ENCODE measurements at regions not wholly inside any gene's neighbourhood (a gene's known extent, or its start where the extent isn't known, plus 50 kb on each side); places are given as distances from the start of the nearest gene placed in this dataset.

DNA sequence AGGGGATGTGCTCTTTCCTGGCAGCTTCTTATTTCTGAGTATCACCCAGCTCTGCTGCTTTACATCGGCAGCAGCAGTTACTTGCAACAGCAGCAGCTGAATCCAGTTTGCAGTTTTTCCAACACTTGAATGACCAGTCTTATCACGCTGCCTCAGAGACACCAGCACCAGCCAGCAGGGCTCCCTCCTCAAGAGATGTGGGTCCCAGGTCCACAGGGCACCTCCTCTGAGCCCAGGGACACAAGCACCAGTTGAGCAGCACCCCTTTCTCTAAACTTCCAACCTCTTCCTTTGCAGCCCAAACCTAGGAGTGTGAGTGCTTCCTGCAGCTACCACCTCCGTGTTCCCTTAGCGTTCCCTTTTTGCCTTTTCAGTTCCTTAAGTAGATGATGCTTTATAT is 50.4 kb upstream of the YPEL5 start:
- no peak overlapping the region for H3K4me3 ChIP-seq (ENCODE audit: low read depth, low read length)

More for the DNA sequence above, 50.4 kb upstream of the YPEL5 start:
- TF ChIP-seq, protein P1, sequence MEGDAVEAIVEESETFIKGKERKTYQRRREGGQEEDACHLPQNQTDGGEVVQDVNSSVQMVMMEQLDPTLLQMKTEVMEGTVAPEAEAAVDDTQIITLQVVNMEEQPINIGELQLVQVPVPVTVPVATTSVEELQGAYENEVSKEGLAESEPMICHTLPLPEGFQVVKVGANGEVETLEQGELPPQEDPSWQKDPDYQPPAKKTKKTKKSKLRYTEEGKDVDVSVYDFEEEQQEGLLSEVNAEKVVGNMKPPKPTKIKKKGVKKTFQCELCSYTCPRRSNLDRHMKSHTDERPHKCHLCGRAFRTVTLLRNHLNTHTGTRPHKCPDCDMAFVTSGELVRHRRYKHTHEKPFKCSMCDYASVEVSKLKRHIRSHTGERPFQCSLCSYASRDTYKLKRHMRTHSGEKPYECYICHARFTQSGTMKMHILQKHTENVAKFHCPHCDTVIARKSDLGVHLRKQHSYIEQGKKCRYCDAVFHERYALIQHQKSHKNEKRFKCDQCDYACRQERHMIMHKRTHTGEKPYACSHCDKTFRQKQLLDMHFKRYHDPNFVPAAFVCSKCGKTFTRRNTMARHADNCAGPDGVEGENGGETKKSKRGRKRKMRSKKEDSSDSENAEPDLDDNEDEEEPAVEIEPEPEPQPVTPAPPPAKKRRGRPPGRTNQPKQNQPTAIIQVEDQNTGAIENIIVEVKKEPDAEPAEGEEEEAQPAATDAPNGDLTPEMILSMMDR (IDR thresholded peaks at IDR 0.05; ENCODE audit: borderline replicate concordance, insufficient read depth, low read depth, low read length), result no peak

Measured in GM12875 (cell line).